GM19452 (cell line): ENCODE measurements at regions not wholly inside any gene's neighbourhood (a gene's known extent, or its start where the extent isn't known, plus 50 kb on each side); places are given as distances from the start of the nearest gene placed in this dataset.
"Not testable (repeated sequence)": the region's sequence is repeated elsewhere in the genome, so short reads cannot be mapped to it uniquely, and the experiment has no call there.

Experiments
- ATAC-seq: cut with Tn5 transposase; IDR thresholded peaks from one replicate; pipeline ENCODE4 v1.9.1; 2021; ENCODE audit not compliant: unreplicated experiment

GRCh38 chr1:67611846-67612245, 73.2 kb upstream of the GADD45A start:
- ATAC-seq = no peak

- no peak for ATAC-seq
Observed at GRCh38 chr1:67612788-67613241, 72.2 kb upstream of the GADD45A start.

GRCh38 chr1:67613479-67613878, 71.5 kb upstream of the GADD45A start:
- not testable (repeated sequence) for ATAC-seq

- ATAC-seq = no peak
Observed at GRCh38 chr1:67614511-67614934, 70.5 kb upstream of the GADD45A start.

DNA sequence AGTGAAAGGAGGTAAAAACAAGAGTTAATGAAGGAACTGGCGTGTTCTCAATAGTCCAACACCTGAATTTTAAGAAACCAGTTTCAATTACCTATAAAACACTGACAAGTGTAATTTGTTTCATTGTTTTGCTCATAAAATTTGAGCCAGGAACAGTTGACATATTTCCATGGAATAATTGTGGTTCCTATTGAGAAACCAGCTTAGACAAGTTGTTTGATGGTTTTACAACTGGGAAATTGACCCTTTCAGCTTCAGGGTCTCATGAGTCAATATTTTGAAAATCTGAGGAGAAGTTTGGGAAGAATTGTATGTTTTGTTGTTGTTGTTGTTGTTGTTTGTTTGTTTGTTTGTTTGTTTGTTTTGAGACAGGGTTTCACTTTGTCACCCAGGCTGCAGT, 69.1 kb upstream of the GADD45A start:
- ATAC-seq = no peak

DNA sequence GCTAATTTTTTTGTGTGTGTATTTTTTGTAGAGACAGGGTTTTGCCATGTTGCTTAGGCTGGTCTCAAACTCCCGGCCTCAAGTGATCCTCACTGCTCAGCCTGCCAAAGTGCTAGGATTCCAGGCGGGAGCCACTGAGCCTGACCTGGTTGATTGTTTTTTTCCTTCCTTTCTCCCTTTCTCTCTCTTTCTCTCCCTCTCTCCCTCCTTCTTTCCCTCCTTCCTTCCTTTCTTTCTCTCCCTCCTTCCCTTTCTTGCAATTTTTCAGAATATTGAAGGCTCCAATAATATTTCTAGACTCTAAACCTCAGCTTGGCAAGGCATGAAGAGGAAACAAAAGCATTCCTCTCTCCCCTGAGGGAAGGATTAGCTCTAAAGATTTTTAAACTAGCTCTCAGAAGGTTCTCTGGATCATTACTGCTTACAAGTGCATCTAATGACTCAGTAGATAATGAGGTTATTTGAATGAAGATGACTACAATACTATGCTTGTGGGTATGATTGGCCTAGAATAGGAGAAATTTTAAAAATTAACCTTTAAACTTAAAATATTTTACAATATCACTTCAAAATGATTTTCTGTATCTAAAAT, 68.5 kb upstream of the GADD45A start:
- ATAC-seq = no peak

DNA sequence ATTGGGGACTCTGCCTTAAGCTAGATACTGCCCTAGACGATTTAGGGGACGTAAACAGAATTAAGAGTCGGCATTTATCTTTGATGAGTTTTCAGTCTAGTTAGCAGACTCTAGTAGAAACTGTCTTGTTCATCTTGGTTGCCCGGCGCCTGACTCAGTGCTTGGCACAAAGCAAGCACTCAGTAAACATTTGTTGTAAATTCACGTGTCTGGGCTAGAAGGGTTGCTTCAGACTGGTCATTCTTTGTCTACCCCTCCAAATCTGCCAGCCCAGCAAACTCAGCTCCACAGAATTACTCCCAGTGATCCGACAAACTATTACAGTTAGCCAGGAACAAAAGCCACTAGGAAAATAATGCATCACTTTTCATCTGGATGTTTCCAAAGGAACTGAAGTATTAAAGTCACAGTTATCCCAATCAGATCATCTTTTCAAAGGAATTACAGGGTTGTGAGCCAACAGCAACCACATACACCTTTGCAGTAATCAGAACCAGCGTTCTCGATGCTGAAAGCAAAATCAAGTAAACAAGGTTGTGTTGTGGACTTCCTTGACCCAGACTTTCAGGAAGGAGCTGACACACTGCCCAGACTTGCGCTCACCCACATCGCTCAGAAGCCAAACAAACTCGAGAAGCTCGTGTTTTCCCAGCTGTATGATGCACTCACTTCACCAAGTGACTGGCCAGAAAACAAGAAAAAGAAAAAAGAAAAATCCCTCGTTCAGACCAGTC, 66.5 kb upstream of the GADD45A start:
- no peak for ATAC-seq

DNA sequence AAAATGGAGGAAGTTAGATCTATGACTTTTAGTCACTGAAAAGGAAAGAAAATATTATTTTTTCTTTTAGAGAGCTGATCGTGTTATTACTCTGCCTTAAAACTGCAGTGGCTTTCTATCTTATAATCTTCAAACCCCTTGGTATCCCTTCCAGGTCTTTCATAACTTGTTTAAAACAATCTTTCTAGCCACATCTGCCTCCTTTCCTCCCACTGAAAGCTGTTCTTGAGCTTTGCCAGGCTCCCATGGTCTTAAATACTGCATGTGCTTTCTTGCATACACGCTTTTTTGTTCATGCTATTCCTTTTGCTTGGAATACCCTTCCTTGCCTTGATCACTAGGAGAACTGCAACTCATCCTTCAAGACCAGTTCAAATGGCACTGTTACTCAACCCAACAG, 65.9 kb upstream of the GADD45A start:
- ATAC-seq = no peak

GRCh38 chr1:67623906-67624305, 61.1 kb upstream of the GADD45A start:
- ATAC-seq = no peak

DNA sequence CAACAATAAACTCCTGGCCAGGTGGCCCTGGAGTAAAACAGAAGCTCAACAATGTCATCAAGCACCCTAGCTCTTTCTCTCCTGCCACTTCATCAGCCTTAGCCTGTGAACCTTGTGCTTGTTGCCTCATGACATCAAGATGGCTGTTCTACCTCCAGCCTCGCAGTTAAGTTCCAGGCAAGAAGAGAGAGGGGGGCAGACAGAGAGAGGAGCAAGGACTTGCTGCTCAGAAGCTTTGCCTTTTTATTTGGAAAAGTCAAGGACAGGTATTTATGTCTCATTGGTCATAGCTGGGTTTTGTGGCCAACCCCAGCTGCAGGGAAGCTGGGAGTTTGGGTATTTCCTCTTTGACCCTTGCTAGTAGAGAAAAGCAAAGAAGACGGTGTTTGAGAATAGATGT, 60.3 kb upstream of the GADD45A start:
- no peak for ATAC-seq

- no peak for ATAC-seq
Observed at GRCh38 chr1:67626090-67626860, 58.7 kb upstream of the GADD45A start.

DNA sequence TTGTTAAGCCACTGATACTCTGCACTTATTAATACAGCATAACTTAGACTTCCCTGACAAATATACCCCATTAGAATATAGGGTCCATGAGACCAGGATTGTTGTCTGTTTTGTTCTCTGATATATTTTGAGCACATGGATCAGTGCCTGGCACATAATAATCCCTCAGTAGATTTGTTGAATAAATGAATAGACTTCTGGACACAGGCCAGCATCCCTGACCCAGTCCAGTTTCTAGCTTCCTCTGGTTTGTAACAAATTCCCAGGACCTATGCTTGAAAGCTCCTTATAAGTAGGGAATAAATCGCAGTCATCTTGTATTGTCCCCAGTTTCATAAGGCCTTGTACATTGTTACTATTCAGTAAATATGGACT, 58.2 kb upstream of the GADD45A start:
- ATAC-seq = no peak

DNA sequence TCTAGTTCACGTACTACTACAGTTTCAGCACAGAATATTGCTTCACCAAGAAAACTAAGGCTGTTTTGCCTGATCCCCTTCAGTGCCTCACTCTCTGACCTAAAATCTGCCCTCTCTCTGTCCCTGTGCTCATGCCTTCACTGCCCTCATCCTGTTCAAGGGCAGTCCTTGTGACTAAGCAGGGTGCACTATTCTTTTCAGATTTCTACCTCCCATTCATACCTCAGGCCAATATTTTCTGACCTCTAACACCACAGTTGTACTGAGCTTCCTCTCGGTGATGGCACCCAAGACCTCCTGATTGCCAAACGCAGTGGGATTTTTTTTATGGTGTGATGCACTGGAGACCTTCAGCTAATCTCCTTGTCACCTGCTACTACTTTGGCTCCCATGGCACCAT, 57.7 kb upstream of the GADD45A start:
- ATAC-seq = no peak

DNA sequence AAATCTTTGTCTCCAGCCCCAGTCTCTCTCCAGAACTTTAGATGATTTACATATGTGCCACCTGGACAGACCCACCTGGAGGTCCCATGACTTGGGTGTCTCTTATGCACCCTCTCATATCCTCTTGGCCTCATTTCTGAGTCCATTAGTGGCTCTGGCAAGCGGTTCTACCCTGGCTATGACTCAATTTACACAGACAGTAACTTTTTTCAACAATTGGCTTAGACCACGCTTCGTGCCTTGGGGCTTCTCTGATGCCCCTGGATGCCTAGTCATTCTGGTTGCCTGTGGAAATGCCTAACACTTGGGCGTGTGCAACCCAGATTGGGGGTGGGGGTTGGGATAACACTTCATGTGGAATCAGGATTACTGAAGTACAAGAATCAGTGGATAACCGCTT, 57.1 kb upstream of the GADD45A start:
- ATAC-seq = no peak

- ATAC-seq = no peak
Observed at GRCh38 chr1:67629370-67630075, 55.5 kb upstream of the GADD45A start.

DNA sequence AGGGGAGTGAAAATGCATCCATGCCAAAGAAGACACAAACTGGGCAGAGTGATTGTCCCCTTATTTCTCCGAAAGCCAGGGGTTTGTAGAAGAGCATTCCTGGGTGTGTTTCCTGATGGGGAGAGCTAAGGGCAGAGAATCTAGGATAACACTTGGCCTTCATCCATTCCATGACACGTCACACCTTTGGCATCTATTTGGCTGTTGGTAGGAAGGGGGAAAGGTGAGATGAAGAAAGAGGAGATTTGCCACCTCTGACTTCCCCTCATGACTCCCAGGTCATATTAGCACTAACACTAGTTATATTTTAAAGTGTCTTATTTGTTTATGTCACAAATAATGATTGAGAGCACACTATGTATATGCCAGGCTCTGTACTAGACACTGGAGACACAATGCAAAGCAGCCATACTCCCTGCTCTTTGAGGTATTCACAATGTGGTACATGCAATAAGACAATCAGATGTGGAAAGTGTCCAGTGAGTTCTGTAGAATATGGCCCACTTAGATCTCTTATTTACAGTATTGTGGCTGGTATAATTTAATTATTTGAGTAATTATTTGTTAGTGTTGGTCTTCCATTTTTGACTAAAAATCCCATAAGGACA, 54.5 kb upstream of the GADD45A start:
- ATAC-seq = no peak

DNA sequence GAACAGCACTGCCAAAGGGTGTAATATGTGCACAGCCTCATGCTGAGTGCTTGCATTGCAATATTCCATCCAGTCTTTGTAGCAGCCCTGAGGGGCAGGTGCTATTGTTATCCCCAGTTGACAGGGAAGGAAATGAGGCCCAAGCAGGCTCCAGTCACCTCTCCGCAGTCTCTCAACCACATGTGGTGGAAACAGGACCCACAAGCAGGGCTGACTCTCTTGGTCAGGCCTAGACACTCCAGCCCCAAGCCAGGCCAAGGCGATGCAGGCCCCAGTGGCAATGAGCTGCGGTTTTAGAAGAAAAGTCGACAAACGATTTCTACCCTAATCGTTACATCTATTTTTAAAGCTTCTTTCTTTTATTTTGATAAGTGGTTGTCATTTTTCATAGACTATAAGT, 52.6 kb upstream of the GADD45A start:
- no peak for ATAC-seq

DNA sequence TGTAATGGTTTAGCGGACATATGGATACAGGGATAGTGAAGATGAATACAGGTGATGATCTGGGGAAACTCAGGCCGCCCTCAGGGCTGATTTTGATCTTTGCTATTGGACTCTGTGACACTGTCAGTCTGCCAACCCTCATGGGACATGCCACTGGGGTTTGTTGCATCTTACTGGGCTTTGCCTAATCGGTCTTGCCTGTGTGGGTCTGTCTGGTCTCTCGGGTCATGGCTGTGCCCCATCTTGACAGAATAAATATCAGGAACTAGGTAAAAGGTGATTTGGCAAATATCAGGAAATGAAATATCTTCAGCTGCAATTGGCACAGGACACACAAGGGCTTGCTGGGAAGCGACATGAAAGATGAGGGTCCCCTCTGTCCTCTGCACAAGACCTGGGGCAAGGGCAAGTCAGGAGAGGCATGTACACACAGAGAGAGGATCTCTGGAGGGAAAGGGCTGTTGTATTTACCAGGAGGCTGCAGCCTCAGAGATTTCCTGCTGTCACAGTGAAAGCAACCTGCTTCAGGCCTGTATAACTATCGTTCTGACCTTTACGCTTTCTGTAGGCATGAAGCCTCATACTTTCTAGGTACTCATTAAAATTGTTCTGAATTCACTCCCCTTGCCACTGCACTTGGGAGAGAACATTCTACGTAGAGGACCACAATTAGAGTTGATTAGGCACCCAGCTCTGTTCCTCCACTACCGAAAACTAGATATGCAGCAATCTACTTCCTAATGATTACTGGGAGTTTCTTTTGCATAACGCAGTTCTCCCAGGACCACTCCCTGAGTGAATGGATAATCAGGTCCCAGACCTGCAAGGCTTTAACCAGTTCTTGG, 52.0 kb upstream of the GADD45A start:
- ATAC-seq = no peak

- no peak for ATAC-seq
Observed at GRCh38 chr1:67634396-67634935, 50.5 kb upstream of the GADD45A start.
